GM03348 (cell line): ENCODE measurements at regions not wholly inside any gene's neighbourhood (a gene's known extent, or its start where the extent isn't known, plus 50 kb on each side); places are given as distances from the start of the nearest gene placed in this dataset.
A peak's percentile ranks its signal among the peaks of the same experiment; 100 is the strongest.
"Not testable (repeated sequence)": the region's sequence is repeated elsewhere in the genome, so short reads cannot be mapped to it uniquely, and the experiment has no call there.

ENCODE experiments used
- DNase-seq: peaks from one replicate; pipeline ENCODE4 v3.0.0; 2012; ENCODE audit warnings: low spot score

DNA sequence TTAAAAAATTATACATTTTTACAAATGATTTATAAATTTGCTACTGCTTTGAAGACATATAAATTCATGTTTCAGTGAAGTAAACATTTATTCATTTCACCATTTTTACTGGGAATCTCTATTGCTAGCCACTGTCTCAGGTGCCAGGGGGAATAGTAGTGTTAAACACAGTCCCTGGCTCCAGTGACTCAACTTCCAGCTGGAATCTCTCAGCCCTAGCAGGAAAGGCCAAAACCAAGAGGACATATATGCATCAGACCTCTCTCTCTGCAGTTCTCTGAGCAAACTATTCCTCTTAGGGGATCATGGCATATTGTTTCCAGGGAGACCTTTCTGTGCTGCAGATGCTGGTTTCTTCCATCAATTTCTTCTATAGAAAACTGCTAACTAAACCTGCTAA lies 1009.0 kb upstream of the LCORL start:
- no peak for DNase-seq

DNA sequence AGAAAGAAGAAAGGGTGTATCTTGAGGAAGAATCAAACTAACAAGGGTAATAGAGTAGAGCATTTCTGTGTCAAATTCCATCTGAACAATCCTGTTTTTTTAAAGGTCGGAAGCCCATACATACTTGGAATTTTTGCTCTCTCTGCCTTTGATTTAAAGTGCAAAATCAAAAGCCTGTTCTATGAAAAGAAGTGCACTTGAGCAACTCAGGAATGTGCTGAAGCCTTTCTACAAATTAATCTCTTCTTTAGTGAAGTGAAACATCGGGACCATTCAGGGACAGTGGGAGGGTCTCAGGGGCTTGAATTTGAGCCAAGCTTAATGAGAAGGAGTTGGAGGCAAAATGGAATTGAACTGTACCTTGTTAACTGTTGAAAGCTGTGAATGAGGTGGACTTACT lies 1008.5 kb upstream of the LCORL start:
- peak; percentile 5 for DNase-seq

DNA sequence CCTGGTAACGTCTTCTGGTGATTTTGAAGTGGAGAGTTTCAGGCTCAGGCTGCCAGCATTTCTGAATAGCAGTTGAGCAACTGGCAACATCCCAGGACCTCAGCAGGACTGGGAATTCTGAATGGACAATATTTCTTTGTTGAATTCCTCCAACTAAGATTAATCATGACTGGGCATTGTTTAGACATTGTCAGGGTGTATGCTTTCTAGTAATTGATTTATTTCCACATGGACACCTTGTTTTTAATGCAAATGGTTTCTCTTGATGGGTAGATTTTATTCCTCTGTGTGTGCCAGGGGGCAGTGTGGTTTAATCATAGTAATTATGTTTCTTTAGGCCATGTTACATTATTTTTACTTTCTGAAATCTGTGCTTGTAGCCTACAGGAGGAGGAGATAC lies 1004.7 kb upstream of the LCORL start:
- DNase-seq = no peak

DNA sequence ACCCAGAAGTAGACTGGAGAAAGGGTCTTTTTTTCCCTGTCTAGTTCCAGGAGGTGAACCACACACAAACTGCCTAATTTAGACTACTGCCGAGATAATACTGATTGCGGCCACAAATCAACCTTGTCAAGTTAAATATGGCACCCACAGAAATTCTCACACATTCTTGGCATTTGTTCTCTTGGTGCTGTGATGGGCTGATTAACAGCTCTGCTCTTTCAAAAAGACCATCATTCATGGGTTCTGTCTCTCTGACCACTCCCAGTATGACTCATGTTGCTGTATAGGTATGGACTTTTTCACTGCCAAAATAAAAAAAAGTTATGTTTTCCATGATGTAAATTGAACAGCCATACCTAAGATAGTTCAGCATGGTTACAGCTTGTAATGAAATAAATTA lies 1003.5 kb upstream of the LCORL start:
- DNase-seq = no peak

DNA sequence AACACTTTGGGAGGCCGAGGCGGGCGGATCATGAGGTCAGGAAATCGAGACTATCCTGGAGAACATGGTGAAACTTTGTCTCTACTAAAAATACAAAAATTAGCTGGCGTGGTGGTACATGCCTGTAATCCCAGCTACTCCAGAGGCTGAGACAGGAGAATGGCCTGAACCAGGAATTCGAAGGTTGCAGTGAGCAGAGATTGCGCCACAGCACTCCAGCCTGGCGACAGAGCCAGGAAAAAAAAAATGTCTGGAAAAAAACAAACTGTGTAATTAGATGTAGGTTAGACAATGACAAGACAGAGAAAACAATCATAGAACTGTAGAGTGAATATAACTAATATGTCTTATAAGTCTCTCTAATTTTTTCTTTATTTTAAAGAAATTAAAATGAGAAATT lies 1002.5 kb upstream of the LCORL start:
- DNase-seq = no peak

DNA sequence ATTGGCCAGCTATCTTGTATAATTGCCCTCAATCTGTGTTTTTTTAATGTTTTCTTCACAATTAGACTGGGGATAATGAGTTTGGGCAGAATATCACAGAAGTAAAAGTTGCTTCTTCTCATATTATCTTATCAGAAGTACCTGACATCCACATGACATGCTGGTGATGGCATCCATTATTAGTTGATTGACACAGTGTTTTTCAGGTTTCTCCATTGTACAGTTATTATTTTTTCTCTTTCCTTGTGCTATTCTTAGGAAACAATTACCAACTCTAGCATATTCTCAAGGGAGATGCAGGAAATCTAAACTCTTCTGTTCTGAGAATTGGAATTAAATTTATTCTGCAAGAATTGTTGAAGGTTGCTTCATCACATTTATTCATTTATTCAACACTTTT lies 1000.1 kb upstream of the LCORL start:
- no peak for DNase-seq

DNA sequence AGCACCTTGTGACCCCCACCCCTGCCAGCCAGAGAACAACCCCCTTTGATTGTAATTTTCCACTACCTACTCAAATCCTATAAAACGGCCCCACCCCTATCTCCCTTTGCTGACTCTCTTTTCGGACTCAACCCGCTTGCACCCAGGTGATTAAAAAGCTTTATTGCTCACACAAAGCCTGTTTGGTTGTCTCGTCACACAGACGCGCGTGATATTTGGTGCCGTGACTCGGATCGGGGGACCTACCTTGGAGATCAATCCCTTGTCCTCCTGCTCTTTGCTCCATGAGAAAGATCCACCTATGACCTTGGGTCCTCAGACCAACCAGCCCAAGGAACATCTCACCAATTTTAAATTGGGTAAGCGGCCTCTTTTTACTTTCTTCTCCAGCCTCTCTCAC lies 995.0 kb upstream of the LCORL start:
- DNase-seq = not testable (repeated sequence)

DNA sequence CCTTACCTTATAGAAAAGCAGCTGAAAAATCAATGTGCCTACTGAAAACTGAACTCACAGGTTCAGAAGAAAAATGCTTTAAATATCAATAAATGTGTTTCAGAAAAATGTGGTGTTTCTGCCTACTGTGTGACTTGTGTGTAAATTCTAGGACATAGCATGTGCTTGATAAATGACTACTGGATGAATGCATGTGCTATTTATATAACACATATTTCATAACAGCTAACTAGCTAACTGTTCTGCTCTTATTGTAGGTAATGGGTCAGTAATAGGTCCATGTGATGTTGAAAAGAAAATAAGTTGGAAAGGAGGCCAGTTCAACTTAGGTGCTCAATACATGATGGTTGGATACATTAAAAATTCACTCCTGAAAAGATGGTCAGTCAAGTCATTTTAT lies 993.0 kb upstream of the LCORL start:
- DNase-seq = no peak

DNA sequence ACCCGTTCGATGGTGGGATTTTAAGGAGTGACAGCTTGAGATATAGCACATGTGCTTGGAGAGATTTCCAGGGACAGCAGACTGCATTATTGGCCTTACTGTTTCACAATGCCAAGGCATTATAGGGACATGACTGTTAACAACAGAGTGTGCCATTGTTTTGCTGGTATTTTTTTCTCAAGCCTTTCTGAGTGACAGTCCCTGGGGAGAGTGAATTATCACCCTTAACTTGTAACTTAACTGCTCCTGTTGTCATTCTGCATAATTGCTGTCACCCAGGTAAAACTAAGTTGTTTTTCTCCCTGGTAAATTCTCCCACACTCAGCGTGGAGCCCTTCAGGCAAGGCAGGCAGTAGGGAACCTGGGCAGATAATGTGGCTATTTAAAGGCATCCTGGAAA lies 989.2 kb upstream of the LCORL start:
- DNase-seq = no peak

DNA sequence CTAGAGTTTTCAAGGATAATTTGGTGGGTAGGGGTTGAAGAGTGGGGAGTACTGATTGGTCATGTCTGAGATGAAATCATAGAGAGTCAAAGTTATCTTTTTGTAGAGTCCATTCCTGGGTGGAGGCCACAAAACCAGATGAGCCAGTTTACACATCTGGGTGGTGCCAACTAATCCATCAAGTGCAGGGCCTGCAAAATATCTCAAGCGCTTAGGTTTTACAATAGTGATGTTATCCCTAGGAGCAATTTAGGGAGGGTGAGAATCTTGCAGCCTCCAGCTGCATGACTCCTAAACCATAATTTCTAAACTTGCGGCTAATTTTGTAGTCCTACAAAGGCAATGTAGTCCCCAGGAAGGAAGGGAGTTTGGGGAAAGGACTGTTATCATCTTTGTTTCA lies 988.3 kb upstream of the LCORL start:
- no peak for DNase-seq

DNA sequence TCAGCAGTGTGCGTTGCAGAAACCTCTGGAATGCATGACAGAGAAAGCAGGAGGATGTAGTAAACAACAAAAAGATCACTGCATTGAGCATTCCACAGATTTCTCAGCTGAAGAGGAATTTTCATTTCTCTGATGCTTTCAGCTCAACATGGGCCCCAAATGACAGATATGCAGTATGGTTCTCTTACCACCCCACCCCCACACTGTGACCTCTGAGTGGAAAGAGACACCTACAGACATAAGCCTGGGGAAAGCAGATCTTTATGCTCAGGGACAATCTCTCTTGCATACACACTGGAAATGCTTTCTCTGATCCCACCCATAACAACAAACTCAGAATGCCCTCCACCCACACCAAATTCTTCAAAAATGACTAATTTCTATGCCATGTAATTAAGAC lies 983.7 kb upstream of the LCORL start:
- DNase-seq = peak; percentile 27

DNA sequence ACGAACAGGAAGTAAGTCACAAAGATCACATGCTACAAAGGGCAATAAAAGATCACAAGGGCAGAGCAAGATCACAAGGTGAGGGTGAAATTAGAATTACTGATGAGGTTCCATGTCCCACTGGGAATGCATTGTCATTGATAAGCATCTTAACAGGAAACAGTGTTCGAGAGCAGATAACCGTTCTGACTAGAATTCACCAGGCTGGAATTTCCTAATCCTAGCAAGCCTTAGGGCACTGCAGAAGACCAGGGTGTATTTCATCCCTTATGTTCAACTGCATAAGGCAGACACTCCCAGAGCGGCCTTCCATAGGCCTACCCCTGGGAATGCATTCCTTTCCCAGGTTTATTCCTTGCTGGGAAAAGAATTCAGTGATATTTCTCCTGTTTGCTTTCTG lies 980.6 kb upstream of the LCORL start:
- no peak for DNase-seq

DNA sequence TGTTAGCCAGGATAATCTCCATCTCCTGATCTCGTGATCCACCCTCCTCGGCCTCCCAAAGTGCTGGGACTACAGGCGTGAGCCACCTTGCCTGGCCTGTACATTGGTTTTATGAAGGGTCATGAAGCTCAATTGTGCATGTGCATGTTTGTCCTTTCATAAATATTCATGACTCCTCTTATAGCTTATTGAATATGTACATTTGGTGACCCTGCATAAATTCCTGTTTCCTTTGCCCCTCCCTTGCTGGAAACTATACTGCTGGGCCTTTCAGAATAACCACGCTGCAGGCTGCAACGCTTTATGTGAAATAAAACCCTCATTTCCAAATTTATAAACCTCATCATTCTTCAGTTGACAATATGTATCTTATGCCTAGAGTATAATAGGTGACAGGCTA lies 978.0 kb upstream of the LCORL start:
- no peak for DNase-seq

DNA sequence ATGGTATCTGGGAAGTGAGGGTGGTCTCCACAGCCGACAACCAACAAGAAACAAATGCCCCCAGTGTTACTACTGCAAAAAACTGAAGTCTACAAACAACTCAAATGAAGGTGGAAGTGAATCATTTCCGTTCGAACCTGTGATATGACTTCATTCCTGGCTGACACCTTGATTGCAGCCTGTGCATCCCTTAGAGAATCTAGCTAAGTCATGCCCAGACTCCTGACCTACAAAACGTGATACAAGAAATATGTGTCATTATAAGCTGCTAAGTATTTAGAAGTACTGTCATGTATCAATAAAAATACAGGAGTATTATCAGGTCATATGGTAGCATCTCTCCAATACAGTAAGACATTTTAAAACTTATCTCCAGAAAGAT lies 959.7 kb upstream of the LCORL start:
- no peak for DNase-seq

DNA sequence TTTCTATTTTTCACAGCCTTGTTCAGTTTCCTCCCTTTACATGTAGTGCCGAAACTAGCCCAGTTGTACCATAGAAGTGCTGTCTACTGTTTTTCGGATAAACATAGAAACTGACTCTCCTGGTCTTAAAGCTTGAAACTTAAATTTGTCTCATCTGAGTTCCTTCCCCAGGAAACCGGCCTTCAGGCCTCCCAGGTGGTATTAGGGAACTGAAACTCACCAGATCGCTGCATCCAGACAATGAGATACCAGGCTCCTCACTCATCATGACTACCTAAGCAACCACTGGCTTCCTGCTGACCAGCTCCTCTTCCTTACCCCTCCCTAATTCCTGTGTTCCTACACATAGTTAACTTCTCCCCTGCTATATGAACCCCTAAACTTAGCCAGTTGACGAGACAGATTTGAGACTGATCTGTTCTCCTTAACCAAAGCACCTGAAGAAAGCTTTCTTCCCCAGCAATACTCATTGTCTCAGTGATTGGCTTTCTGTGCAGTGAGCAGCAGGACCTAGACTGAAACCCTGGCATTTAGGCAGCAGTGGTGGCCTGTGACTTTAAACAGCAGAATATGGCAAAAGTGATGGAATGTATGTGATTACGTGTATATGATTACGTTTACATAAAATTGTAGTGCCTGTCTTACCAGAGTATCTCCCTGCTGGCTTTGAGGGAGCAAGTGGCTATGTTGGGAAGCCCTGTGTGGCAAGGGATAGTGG lies 959.1 kb upstream of the LCORL start:
- no peak for DNase-seq

DNA sequence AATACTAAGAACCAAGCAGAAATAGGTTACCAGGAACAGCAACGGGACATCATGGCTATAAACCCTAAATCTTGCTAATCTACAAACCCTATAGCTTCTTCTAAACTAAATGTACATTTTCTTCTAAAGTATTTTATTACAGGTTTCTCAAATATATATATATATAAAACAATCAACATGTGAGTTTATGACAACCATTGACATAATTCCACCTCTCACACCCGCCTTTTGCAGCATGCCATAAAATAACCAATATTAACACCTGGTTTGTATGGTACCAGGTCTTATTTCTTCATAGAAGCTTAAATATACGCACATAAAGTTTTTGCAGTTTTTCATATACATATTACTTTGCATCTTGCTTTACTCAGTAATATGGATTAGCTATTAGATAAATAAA lies 955.3 kb upstream of the LCORL start:
- no peak for DNase-seq

DNA sequence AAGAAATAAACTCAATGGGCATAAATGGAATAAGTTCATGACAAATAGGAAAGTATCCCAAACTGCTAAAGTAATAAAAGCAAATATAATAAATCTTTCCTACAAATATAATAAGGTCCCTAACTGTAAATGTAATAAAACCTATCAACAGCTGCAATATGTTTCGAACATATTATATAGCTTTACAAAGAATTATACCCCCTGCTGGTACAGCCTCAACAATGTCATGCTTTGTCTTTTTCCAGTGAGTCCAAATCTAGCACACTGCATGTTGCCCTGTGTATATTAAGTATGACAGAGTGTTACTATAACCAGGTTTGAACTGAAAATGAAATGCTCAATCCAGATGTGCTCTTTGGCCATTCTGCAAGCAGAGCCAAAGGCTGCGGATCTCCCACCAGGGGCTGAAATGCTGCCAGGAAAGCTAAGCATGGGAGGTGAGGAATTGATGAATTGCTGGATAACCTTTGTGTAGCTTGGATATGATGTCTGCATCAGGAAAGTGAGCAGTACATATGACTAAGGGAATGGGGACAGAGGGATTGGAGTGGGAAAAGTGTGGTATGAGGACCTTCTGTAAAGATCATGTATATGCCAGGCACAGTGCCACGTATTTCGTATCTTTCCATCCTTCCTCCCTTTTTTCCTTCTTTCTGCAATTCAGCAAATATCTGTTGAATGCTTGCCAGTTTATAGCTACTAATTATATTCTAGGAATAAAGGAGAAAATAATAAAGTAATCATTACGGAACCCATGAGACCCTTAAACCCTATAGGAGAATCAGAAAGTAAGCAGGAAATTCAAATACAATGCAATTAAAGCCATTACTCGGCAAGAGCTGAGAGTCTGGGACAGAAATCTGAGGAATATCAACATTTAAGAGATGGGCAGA lies 954.6 kb upstream of the LCORL start:
- no peak for DNase-seq

DNA sequence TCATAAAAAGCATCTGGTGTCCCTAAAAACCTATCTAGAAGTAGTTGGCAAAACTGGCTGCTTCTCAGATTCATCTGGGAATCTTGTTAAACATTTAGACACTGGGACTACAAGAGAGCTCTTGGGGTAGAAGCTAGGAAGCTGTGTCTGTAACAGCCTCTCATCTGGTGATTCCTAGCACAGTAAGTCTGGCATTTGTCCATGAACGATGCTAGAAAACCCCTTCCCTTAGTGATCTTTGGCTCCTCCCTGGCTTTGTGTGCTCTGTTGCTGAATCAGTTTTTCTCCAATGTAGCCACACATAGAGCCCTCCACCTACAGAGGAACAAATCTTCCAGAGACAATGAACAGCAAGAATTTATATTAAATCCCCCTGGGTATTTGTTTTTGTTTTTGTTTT lies 951.7 kb upstream of the LCORL start:
- no peak for DNase-seq

DNA sequence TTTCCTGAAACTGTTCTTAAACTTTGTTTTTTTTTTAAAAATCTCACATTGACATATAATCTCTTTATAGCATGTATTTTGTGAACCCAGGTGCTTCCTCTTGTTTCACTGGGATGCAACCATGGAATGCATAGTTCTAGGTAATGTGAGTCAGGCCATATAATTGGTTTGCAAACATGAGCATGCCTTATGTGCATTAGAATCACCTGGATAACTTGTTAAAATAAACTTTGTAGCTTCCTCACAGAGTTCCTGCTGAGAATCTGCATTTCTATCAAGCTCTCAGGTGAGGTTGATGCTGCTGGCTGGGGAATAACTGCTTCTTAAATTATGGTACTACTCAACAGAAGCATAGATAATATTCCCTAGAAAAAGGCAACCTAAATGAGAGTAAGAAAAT lies 940.3 kb upstream of the LCORL start:
- DNase-seq = no peak

DNA sequence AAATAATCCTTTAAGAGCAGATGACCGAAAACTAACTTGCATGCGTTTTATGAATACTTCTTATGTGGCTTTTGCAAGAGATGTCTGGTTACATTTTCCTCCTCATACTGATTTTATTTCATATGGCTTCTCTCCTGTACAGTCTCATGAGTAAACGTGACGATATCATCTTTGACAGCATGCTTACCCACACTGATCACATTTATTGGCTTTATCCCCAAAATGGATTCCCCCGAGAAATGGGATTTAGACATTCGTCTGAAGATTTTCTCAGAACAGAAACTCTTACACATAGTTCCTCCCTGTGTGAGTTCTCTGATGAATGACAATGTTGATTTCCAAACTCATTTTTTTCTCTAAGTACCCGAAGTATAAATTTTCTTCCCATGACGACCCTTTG lies 939.7 kb upstream of the LCORL start:
- no peak for DNase-seq

DNA sequence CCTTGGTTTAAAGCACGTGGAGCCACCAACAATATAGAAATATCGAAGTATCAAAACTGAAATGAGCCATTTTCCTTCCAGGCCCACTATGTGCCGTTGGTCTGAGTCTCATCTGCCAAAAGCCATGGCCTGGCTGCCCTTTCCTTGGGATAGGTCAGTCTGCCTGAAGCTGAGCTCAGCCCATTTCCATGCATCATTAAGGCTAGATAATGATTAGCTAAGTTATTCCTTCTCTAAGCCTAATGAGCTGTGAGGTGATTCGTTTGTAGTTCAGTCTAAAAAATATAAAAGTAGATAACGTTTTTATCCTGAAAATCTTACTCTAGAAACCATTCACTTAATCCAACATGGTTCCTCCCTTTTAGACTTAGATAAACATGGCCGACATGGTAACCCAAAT lies 936.2 kb upstream of the LCORL start:
- no peak for DNase-seq

DNA sequence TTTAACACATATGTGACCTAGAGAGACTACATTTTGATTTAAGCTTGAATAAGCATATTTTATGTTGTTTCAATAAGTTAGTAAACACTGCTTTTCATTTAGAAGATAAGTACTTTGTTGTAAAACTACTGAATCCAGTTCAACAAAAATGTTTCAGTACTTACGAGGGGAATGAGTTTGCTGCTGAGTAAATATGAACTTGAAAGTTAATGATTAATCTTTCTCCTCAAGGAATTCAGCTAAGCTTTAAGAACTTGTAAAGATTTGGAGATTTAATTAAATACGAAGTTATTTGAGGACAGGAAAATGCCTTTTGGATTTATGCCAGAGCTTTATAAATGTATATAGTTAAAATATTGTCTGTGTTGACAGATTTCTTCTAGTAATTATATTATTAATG lies 933.0 kb upstream of the LCORL start:
- DNase-seq = no peak

DNA sequence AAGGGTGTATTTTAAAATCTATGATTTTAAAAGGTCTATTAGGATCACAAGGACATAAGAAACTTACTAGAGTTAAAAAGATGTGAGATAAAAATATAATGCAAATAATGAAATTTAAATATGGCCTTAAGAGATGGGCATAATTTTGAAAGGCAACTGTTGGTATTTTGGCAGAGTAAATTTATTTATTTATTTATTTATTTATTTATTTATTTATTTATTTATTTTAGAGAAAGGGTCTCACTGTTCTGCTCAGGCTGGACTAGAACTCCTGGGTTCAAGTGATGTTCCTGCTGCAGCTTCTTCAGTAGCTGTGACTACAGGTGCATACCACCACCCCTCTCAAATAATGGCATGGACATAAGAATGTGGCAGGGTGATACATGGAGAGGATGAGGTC lies 932.1 kb upstream of the LCORL start:
- no peak for DNase-seq

DNA sequence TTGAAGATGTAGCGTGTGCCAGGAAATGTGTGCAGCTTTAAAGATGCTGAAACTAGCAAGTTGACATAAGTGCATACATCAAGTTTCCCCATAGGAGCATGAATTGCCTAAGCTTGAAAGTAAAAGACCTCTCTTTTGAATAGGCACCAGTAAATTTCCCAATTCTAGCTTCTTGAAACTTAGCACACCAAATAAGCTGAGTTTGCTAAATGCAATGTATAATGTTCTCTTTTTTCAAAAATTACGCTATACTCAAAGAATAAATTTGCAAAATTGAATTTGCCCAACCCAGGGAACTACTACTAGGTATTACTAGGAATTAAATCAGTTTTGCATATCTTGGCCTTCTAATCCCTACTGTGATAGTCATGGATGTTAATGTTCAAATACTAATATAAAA lies 923.9 kb upstream of the LCORL start:
- DNase-seq = no peak
